Retina (tissue), 1 donor: ENCODE measurements at regions not wholly inside any gene's neighbourhood (a gene's known extent, or its start where the extent isn't known, plus 50 kb on each side); places are given as distances from the start of the nearest gene placed in this dataset.

Experiments
- DNase-seq: peaks from one replicate; pipeline ENCODE4 v3.0.0-alpha.2; 2016

DNA sequence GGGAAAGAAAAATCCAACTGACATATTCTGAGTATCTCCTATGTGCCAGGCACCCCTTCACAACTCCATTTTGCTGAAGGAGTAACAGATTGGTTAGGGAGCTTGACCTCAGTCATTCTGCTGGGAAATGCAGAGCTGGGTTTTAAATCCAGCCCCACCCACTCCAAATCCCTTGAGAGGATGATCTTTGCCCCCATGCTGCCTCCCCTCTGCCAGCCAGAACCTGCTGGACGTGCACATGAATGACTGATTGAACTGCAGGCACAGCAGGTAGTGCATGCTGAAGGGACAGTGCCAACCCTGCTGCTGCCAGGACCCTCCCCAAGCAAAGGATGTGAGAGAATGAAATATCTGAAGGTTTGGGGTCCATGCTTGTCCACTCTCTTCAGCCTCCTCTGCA is 340.9 kb downstream of the BUD13 start:
- DNase-seq = no peak

DNA sequence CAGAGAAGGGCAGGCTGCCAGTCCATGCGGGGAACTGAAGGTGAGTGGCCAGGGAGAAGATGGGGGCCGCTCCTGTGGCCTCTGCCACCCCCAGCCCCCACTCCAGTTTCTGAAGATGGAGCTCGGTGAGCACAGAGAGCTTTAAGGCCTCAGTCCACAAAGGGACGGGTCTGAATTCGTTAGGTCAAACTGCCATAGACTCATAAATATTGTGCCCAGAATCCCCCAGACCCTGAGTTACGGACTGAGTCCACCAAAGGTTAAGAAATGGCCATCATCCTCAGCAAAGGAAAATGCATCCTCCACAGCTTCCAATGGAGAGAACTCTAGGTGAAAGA is 344.2 kb downstream of the BUD13 start:
- no peak for DNase-seq

DNA sequence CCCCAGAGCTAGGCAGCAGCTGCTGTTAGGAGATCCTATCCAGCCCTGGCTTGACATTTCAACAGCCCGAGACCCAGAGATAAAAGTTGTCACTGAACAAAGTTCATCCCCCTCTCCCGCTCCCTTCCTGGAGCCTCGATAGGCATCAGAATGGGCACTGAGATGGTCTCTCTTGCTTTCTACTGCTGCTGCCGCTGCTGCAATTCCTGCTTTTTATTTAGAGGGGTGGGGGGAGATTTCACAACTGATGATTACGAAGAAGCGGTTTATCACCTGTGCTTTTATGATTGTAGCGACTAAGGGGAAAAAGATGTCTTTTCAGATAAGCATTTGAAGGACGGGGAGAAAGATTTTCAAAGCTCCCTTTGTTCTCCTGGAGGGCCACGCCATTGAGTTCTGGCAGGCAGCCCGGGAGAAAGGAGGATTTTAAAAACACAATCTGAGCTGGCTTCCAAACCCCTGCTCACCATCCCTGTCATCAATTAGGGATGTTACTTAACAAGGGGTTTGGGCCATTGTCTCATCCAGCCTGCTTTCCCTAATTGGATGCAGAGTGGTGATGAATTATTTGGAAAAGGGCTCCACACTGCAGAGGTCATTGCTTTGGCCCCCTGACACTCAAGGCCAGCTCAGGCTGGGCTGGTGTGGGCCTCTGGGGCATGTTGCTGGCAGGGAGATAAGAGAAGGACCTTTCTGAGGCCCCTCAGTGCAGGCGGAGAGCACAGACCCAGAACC is 344.7 kb downstream of the BUD13 start:
- DNase-seq = peak; percentile 79

DNA sequence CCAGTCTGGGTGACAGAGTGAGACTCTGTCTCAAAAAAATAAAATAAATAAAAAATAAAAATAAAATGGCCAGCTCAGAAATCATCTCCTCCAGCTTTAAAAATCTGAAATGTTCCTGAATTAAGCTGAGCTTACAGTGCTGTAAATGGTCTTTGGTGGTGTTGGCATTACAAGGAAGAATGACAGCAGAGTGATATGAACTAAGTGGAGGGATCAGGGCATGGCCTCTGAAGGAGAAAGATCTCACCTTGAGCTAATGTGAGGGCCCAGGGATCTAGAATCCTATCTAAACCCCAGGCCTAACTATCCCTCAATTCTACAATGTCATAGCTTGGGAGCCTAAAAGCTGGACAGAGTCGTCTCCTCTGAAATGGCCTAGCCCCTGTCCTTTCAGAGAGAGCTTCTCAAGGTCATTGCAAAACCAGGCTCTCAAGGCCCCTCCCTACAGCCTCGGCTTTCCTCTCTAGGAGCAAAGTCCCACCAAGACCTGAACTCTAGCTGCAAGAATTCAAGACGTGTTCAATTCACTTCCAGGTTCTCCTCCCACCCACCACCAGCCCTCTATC is 345.4 kb downstream of the BUD13 start:
- DNase-seq = no peak

DNA sequence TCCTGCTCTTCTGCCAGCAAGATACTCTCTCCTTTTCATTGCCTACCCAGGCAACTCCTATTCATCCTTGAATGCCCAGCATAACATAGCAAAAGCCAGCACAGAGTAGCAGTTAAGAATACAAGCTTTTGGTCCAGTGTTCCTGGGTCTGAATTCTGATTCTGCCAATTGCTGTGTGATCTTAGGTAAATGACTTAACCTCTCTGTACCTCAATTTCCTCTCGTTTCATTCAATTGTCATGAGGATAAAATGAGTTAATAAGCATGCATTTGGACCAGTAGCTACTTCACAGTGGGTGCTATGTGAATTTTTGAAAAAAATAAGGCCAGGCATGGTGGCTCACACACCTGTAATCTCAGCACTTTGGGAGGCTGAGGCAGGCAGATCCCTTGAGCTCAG is 346.0 kb downstream of the BUD13 start:
- no peak for DNase-seq

DNA sequence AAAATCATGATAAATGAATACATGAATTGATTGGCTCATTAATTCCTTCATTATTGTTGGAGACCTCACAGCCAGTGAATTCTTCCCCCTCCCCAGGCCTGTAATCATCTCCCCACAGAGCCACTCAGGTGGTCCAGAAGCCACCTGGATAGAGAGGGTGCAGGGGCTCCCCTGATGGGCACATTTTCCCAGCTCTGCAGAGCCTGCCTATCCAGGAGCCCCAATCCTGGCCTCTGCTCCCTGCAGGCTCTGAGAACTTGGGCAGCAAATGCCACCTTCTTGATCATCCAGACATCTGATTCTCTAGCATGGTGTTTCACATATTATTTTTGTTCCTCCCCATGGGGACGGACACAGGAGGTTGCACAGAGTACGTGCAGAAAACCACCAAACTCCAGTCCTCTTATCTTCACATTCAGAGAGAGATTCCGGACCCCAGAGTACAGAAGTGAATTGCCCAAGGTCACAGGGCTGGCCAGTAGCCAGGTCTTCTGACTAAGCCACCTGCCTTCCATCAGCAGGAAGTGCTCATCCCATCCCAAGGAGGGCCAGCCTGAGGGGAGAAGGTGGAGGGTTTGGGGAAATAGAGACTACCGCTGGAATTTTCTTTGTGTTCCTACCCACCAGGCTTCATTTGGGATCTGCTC is 348.0 kb downstream of the BUD13 start:
- DNase-seq = no peak

DNA sequence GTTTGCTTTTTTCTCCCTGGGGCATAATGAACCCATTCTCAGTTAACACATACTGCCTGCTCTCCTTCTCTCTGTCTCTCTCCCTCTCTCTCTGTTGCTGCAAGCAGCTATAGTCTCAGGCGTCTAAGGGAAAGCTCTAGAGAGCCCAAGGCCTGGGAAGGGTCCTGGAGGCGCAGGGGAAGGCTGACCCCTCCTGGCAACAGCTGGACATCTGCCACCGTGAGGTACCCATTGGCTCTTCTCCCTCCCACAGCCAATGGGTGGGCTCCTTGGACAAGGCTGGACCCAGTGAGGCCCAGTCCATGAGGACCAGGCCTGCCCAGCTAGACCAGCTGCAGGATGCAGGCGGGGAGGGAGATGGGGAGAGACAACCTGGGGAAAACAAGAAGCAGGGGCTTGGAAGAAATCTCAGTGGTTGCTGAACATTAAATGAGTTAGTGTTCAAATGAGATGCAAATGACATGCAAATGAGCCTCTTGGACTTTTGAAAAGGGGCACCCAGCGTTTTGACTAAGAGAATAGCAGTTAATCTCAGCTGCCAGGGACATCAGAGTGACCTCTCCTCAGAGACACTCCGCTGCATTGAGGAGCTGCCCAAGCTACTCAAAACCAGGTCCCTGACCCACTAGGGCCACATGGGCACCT is 349.7 kb downstream of the BUD13 start:
- peak; percentile 47 for DNase-seq

DNA sequence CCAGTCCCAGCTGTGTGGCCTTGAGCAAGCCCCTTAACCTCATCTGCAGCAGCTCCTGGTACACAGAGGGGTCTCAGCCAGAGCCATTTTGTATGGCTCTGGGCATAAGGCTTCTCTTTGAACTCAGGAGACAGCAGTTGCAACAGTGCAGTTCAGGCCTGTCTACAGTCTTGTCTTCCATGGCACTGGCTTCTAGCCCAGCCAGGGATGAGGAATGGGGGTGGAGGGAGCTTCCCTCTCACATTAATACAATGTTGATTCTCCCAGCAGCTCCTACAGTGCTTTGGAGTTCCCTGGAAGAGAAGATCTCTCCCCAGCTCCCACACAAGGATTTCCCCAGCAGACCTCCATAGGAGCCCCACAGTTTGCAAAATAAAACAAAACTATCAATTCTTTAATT is 350.2 kb downstream of the BUD13 start:
- no peak for DNase-seq

DNA sequence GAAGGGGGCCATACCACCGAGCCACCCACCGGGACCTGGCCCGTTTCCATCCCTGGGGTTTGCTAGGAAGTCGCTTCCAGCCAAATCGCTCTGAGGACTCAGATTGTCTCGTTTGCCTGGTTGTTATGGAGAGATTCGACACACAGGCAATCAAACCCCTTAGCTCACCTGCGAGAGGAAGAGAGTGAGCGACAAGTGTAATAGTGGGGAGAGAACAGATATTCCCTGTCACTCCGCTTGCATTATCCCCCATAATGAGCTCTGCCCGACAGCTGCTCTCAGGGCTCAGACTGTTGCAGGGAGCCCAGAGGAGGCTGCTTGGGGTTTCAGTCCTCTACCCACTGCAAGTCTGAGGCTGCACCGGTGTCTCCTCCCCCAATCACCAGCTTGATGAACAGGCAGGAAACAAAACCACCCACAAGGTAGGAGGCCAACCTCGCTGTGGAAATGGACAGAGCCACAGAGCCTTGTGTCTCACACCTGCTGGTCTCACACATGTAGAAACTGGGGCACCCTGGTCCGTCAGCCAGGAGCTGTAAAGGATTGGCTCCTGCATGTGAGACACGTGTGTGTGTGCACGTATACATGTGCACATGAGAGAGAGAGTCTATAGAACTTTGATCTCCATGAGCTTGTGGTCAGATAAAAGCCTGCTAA is 351.1 kb downstream of the BUD13 start:
- DNase-seq = peak; percentile 53

DNA sequence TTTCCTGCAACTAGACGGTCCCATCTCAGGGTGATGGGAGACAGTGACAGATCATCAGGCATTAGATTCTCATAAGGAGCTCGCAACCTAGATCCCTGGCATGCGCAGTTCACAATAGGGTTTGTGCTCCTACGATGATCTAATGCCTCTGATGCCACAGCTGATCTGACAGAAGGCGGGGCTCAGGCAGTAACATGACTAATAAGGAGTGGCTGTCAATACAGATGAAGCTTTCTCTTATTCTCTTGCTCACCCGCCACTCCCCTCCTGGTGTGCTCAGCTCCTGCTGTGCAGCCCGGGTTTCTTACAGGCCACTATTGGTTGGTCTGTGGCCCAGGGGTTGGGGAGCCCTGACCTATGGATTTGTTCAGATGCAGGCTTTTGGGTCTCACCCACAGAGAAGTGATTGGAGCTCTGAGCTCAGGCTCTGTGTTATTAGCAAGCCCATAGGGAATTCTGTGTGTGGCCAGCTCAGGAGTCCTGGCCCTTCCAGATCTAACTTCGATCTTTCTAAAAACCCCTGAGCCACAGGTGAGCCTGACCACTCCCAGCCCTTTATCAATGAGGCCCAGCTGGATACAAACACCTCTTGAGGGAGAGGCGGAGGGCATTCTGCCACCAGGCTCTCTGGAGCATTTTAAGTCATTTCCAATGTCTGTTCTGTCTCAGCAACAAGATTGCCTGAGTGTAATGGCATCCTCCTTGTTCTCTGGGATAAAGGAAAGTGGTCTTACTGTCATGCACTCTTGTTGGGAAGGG is 351.8 kb downstream of the BUD13 start:
- DNase-seq = no peak

DNA sequence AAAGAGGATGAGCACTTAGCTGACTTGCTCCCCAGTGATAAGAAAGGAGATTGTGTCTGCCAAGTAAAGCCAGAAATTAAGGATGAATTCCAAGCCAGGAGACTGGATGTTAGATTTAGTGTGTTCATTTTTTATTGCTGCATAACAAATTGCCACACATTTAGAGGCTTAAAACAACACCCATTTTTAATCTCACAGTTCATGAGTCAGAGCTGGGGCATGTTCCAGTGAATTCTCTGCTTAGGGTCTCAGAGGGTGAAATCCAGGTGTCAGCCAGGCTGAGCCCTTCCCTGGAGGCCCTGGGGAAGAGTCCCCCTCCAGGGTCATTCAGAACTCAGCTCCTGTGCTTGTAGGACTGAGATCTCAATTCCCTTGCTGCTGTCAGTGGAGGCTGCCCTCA is 352.8 kb downstream of the BUD13 start:
- no peak for DNase-seq

DNA sequence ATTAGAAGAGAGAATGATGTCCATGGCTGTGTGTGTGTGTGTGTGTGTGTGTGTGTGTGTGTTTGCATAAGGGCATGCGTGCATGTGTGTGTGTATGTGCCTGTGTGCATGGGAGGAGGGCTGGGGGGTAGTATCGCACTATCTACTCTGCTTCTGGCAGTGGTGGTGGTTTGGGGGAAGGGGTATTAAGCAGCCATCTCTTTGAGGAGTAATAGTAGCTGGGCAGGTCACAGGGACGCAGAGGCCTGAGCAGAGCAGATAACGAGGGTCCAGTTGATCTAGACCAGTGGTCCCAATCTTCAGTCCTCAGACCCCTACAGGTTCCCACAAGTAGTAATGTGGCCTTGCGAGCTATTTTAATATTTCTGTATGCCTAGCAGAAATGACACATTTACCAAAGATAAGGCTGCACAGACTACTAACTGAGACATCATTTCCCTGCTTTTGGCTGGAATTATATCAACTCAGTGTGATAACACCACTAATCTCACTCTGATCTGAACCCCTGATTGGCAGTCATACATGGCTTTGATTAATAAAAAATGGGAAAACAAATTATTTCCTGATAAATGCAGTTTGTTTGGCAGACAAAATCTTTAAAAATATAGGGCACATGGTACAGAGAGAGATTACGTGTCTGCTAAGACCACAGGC is 354.3 kb downstream of the BUD13 start:
- DNase-seq = no peak

DNA sequence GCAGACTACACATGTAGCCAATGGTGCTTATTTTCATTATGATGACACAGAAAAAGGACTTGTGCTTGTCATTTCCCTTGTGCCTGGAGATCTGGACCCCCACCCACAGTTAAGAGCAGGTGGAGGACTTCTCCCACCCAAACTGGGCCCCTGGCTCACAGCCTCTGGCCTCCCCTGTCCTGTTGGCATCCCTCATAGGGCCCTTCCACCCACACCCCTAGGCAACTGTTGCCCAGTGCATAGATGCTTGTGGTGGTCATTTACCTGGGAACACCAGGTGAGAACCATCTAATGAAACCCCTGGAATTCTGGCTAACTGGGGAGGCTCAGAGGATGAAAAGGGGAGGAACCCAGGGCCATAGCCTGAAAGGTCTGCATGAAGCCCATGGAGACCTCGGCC is 355.9 kb downstream of the BUD13 start:
- no peak for DNase-seq

DNA sequence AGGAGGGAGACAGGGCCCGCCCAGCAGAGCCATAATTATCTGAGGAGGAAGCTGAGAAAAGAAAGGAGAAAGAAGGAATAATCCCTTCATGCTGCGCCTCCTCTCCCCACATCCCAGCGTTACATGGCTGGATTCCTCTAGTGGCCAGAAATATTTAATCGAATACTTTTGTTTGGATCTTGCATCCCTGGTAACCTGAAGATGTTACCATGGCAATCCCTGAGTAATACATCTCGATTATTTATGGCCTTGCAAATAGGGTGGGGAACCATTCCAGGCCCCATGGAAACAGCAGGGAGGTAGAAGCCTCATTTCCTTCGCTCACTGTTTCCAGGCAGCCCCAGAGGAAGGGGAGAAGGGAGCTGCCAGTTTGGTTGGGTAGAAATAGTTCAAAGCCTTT is 357.7 kb downstream of the BUD13 start:
- no peak for DNase-seq

DNA sequence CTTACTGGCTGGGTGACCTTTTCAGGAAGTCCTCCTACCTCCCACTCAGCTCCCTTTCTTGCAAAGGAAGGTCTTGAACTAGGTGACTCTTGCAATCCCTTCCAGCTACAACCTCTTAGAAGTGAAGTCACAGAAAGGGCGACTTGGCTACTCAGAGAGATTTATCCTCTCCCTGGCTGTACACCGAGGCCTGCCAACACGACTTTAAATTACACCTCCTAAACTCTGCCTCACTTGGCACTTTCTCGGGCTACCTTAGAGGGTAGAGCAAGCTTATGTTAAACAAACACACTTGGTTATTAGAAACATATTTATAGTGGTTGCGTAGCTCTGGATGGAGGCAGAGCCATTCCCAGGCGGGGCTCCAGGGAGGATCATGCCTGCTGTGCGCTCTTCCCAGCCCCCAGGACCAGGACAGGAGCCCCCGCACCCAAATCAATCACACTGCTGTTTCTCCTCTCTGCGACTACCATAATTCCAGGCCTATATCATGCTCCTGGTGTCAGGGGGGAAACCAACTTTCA is 358.4 kb downstream of the BUD13 start:
- no peak for DNase-seq

DNA sequence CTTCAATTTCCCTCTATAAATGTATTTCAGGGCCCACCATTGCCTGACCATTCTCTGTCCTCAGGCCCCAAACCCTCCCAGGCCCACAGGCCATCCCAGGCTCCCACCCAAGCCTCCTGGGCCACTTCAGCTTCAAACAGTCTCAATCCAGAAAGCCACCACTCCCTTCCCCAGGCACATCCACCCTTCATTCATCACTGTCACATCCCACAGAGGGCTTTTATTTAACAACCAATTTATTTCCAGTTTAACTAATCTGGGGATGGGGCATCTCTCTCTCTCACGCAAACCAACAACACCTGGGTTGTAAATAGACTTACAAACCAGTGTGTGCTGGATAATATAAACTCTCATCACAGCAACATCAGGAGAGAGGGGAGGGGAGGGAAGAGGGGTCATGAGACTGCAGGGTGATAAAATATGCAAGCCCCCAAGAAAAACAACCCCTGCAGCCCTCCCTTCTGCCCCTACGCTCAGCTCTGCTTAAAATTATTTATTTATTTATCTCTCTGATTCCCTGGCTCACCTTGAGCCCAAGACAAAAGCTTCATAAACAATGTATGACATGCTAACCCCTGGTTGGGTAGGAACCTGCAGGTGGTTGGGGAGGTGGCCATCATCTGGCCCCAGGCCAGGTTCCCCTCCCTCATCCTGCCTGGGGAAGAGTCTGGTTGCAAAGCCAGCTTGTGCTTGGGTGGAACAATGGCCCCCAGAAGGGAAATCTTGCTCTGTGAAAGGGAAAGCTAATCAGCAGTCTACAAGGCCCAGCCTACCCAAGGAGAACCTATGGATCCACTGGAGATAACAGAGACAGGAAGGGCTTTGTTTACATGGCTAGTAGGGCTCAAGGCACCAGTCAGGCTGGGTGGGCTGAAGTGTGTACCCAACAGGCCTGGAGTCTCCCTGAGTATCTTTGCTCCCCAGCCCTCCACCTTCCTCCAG is 359.2 kb downstream of the BUD13 start:
- DNase-seq = no peak

DNA sequence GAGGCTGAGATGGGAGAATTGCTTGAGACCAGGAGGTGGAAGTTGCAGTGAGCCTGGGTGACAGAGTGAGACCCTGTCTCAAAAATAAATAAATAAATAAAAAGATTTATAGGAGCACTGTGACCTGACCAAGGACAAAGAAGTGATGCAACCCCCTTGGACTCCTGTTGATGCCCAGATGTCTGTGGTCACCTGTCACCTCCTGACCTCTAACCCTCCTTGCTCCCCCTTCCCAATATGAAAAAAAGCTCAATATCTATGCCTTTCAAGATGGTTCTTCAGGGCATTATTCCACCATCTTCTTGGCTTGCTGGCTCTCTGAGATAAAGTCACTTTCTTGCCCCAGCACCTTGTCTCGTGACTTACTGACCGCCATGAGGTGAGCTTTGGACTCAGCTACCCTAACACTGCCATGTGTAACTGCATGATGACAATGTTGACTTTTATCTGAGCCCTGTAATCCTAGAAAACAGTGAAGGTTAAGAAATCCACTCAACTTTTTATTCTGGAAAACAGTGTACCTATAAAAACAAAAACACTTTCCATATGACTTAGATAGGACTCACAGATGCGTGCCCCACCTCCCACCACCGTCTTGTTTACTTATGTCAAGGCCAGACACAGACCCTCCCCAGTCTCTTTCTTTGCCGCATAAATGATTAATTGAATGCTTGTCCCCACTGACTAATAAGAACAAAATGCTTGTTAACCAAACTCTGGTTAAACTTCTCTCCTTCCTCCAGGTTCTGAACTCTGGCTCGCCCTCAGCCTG is 360.5 kb downstream of the BUD13 start:
- DNase-seq = no peak

DNA sequence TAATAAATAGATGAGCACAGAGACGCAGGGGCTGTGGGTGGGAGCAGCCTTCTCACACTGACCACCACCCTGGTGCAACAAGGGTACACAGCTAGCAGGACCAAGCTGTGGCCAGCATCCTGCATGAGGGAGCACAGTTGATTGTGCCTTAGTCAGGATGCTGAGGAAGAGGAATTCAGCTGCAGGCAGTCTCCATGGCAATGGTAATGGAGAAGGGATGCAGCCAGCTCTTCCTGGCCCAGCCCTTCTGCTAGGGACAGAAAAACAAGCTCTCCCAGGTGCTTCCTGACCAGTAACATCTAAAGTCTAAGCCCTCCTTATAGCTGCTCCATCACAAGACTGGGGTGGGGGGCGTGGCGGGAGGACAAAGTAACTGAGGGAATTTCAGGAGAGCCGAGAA is 363.5 kb downstream of the BUD13 start:
- DNase-seq = no peak

DNA sequence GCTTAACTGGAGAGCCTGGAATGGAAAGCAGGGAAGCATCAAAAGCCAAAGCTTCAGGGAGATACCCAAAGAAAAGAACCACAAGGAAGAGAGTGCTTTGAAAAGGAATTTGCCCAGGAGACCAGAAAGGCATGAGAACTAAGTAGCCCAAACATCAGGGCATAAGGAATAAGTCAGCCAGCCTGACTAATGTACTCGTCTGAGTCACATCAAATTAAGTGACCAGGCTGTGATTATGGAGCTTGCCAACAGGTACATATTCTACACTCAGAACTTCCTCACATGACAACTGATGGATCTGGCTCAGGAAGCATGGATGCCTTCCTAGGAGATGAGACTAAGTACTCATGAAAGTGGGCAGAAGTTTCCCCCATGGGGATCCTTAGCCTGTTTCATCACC is 366.7 kb downstream of the BUD13 start:
- DNase-seq = no peak

DNA sequence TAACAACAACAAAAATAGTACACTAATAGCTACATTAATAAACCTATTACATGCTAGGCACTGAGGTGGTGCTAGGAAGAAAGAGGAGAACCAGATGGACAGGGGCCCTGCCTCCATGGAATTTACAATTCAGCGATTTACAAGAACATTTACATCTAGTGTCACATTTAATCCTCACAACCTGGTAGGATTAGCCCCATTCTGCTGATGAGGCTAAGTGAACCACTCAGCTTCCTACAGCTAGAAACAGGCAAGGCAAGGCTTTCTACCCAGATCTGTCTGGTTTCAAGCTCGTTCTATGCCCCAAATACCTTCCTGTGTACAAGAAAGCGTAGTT is 368.4 kb downstream of the BUD13 start:
- no peak for DNase-seq
